ENCODE measurements at regions not wholly inside any gene's neighbourhood (a gene's known extent, or its start where the extent isn't known, plus 50 kb on each side); places are given as distances from the start of the nearest gene placed in this dataset.
"Not testable (repeated sequence)": the region's sequence is repeated elsewhere in the genome, so short reads cannot be mapped to it uniquely, and the experiment has no call there.

GRCh38 chr2:83003555-83003954 lies 1455.5 kb downstream of the SUCLG1 start:
- DNase-seq, result no peak

- DNase-seq, result no peak
These were observed 1456.4 kb downstream of the SUCLG1 start for GRCh38 chr2:83002706-83003105.

DNA sequence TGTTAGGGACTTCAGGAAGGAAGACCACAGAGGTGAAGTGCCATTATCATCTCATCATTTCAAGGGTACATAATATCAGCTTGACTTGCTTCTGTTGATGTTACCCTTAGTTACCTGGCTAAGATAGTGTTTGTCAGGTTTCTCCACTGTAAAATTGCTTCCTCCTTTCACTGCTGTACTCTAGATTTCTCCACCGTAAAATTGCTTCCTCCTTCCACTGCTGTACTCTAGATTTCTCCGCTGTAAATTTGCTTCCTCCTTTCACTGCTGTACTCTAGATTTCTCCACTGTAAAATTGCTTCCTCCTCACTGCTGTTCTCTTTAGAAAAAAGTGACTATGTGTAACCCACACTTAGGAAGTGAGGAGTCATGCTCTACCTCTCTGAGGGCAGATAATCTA lies 1460.3 kb downstream of the SUCLG1 start:
- no peak for DNase-seq

DNA sequence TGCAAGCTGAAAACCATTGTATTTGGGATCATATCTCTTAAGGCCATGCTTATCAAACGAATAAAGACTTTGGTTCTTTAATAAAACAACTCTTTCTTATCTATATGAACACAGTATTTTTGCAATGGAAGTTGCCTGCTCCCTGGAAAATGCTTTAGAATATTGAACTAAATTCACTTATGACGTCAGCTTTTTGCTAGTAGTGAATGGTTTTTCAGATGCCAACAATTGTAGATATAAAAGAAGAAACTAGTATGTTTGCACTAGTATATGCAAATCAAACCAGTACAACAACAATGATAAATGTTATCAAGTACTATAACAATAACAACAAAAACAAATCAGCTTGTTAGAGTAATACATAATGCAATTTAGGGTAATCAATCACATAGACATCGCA lies 1462.9 kb downstream of the SUCLG1 start:
- DNase-seq, result no peak

DNA sequence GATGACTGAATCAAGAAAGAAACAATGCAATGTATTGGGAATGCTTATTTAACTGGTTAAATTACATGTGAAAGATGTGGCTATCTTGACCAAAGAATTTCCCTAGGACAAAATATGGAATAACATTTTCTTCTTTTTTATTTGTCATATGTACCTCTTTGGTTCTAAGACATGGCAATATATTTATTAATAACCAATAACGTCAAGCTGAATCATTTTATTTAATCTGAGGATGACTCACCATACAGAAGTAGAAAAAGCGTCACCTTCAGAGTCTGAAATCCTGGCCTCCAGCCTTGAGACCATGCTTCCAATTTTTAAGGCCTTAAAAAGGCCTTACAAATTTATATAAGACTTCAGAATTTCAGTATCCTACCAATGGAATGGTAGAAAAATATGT lies 1464.9 kb downstream of the SUCLG1 start:
- DNase-seq, result no peak

- no peak for DNase-seq
These were observed 1465.5 kb downstream of the SUCLG1 start for GRCh38 chr2:82993609-82994008.

GRCh38 chr2:82992968-82993367 lies 1466.1 kb downstream of the SUCLG1 start:
- no peak for DNase-seq

GRCh38 chr2:82987706-82988105 lies 1471.4 kb downstream of the SUCLG1 start:
- not testable (repeated sequence) for DNase-seq

GRCh38 chr2:82986899-82987298 lies 1472.2 kb downstream of the SUCLG1 start:
- DNase-seq, result no peak

- no peak for DNase-seq
These were observed 1473.4 kb downstream of the SUCLG1 start for GRCh38 chr2:82985572-82986197.

- DNase-seq, result no peak
These were observed 1490.7 kb downstream of the SUCLG1 start for GRCh38 chr2:82968358-82968757.

- no peak for DNase-seq
These were observed 1494.7 kb downstream of the SUCLG1 start for GRCh38 chr2:82964341-82964740.

DNA sequence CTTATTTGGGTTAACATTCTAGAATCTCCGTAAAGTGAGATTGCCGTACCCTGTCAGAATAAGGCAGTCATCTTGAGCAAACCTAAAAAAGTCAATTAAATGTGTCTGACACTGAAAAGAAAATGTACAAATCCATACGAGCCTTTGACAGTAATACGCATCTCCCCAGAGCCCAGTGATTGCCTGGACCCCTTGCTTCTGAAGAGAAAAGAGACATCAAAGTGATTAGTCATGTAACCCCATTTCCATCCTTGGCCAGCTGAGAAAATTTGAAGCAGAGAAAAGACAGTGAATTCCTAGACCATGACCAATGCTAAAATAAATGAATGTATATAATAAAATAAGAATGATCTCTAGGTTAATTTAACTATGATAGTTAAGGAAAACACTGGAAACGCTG lies 1499.4 kb downstream of the SUCLG1 start:
- no peak for DNase-seq

- no peak for DNase-seq
These were observed 1504.2 kb downstream of the SUCLG1 start for GRCh38 chr2:82954868-82955267.

DNA sequence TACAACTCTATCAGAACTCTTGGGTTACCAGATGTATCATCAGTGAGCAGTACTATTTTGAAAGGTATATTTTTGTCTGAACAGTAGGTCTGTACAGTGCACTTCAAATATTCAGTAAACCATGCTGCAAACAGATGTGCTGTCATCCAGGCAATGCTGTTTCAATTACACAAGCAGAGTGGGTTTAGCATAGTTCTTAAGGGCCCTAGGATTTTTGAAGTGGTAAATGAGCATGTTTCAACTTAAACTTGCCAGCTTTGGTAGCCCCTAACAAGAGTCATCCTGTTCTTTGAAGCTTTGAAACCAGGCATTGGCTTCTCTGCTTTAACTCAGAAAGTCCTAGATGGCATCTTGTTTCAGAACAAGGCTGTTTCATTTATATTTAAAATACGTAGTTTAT lies 1519.9 kb downstream of the SUCLG1 start:
- DNase-seq, result no peak

- not testable (repeated sequence) for DNase-seq
These were observed 1520.7 kb downstream of the SUCLG1 start for GRCh38 chr2:82938321-82938845.

DNA sequence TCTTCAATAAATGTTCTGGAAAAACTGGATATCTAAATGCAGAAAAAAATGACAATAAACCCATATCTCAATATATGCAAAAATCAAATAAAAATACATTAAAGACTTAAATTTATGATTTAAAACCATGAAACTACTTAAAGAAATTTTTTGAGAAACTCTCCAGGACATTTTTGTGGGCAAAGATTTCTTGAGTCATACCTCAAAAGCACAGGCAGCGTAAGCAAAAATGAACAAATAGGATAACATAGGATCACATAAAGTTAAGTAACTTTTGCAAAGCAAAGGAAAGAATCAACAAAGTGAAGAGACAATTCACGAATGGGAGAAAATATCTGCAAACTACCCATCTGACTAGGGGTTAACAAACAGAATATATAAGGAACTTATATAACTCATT lies 1545.5 kb downstream of the SUCLG1 start:
- DNase-seq, result no peak

GRCh38 chr2:82896117-82896516 lies 1563.0 kb downstream of the SUCLG1 start:
- no peak for DNase-seq

- no peak for DNase-seq
These were observed 1565.9 kb downstream of the SUCLG1 start for GRCh38 chr2:82893190-82893589.

DNA sequence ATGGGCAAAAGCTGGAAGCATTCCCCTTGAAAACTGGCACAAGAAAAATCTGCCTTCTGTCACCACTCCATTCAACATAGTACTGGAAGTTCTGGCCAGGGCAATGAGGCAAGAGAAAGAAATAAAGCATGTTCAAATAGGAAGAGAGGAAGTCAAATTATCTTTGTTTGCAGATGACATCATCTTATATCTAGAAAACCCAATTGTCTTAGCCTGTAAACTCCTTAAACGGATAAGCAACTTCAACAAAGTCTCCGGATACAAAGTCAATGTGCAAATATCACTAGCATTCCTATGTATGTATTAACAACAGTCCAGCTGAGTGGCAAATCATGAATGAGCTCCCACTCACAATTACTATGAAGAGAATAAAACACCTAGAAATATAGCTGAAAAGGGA lies 1579.3 kb downstream of the SUCLG1 start:
- DNase-seq, result no peak

GRCh38 chr2:82875858-82876257 lies 1583.2 kb downstream of the SUCLG1 start:
- no peak for DNase-seq

- no peak for DNase-seq
These were observed 1601.1 kb downstream of the SUCLG1 start for GRCh38 chr2:82857967-82858366.

DNA sequence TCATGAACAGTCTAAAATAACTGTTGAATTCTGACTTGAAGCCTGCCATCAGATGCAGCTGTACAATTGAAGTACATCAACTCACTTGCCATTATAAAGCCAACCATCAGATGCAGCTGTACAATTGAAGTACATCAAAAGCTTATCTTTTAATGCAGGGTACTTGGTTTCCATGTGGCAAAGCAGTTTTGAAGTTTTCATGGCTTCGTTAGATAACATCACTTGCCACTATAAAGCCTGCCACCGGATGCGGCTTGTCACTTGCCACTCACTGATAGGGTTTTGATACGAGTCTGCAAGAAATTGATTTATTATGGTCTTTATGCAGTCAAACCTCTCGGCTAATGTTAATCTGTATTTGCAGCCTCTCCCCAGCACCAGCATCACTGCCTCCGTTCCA lies 1605.8 kb downstream of the SUCLG1 start:
- no peak for DNase-seq

GRCh38 chr2:82852787-82853186 lies 1606.3 kb downstream of the SUCLG1 start:
- DNase-seq, result no peak

- DNase-seq, result no peak
These were observed 1610.8 kb downstream of the SUCLG1 start for GRCh38 chr2:82848285-82848684.
